HG02885 (cell line): ENCODE measurements at regions not wholly inside any gene's neighbourhood (a gene's known extent, or its start where the extent isn't known, plus 50 kb on each side); places are given as distances from the start of the nearest gene placed in this dataset.
"Not testable (repeated sequence)": the region's sequence is repeated elsewhere in the genome, so short reads cannot be mapped to it uniquely, and the experiment has no call there.

ENCODE experiments used
- ATAC-seq: cut with Tn5 transposase; IDR thresholded peaks from one replicate; pipeline ENCODE4 v1.9.1; 2021; ENCODE audit warnings: mild to moderate bottlenecking; ENCODE audit not compliant: unreplicated experiment, poor library complexity

- no peak for ATAC-seq
These were observed 274.6 kb upstream of the CYRIA start for GRCh38 chr2:16940214-16940613.

DNA sequence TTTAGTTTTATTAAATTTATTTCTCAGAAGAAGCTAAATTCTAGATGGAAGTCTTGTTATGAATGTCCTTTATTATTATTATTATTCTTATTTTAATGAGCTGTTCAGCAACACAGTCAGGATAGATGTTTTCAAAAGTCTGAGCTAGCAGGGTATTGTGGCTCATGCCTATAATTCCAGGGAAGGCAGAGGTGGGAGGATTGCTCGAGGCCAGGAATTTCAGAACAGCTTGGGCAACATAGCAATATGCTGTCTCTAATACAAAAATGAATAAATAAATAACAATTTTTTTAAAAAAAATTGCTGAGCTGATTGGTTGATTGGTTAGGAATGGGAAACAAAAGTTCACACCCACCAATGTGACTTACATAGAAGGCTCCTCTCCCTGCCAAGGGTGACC, 274.1 kb upstream of the CYRIA start:
- no peak for ATAC-seq

DNA sequence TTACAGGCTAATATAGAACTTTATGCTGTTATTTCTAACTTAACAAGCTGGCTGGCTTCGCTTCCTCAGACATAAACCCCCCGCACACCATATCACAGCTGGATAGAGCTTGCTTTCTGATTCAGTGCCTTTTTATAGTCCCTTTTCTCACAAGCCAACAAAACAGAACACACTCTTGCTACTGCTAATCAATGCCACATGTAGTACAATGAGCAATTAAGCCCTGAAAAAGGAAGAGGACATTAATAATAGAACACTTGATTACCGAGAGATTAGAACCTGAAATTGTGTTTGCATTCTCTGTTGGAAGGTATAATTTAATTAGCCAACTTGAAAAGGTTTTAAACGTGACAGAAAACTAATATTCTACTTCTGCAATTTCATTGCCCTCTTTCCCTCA, 267.7 kb upstream of the CYRIA start:
- ATAC-seq, result no peak

GRCh38 chr2:16932826-16933225, 267.2 kb upstream of the CYRIA start:
- no peak for ATAC-seq

GRCh38 chr2:16931441-16931840, 265.8 kb upstream of the CYRIA start:
- ATAC-seq, result no peak

DNA sequence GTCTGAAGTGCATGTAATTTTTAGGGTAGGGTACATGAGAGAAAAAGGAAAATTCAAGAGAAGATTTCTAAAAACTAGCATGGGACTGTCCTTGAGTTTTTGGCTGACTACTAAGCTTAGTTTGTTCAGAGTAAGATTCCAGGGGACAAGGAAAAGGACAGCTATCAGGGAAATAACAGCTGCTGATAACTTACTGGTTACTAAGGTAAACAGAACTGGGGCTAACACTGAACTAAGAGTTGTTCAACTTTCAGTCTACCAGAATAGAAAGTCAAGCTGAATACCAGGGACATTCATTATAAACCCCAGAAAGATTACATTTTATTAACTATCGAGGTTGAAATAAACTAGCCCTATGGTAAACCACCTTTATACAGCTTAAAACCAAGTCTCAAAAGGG, 261.8 kb upstream of the CYRIA start:
- no peak for ATAC-seq

DNA sequence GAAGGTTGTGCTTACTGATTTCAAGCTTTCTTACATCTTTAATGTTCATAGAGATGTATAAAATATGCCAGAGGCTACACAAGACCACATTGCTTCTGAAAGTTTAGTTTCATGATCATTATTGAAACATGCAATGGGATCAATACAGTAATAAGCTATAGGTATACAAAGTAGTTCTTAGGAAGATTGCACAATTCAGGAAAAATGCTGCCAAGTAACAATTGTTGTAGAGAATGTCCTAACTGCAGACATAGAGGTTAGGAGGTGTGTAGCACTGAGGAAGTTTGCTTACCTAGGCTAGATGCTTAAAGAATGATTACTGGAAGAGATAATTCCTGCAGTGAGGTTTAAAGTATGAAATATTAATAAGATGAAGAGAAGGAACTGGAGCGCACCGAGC, 259.5 kb upstream of the CYRIA start:
- ATAC-seq, result no peak

DNA sequence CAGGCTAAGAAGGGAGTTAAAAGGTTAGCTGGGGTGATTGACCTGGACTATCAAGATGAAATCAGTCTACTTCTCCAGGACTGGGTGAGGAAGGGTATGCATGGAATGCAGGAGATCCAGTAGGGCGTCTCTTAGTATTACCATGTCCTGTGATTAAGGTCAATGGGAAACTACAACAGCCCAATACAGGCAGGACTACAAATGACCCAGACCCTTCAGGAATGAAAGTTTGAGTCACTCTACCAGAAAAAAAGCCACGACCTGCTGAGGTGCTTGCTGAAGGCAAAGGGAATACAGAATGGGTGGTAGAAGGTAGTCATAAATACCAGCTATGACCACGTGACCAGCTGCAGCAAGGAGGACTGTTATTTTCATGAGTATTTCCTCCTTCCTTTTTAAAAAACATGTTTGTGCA, 249.7 kb upstream of the CYRIA start:
- not testable (repeated sequence) for ATAC-seq

DNA sequence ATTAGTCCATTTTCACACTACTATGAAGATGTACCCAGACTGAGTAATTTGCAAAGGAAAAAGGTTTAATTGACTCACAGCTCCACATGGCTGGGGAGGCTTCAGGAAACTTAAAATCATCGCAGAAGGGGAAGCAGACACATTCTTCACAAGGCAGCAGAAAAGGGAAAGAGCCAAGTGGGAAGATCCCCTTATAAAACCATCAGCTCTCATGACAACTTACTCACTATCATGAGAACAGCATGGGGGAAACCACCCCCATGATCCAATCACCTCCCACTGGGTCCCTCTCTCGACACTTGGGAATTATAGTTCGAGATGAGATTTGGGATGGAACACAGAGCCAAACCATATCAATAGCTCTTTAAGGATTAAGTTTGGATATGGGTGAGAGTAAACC, 246.1 kb upstream of the CYRIA start:
- no peak for ATAC-seq

GRCh38 chr2:16908656-16909055, 243.0 kb upstream of the CYRIA start:
- no peak for ATAC-seq

GRCh38 chr2:16907645-16908282, 242.1 kb upstream of the CYRIA start:
- no peak for ATAC-seq

DNA sequence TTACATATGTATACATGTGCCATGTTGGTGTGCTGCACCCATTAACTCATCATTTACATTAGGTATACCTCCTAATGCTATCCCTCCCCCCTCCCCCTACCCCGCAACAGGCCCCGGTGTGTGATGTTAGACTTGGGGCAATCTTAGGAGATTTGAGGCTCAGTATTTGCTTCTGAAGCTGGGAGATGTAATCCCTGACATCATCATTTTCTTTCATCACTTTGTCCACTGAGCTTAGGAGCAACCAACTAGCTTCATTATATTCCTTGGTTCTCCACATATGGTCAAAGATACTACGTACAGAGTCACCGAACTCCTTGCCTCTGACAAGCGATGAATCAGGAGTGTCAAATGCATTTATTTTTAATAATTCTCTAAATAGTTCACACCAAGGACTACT, 239.7 kb upstream of the CYRIA start:
- not testable (repeated sequence) for ATAC-seq

DNA sequence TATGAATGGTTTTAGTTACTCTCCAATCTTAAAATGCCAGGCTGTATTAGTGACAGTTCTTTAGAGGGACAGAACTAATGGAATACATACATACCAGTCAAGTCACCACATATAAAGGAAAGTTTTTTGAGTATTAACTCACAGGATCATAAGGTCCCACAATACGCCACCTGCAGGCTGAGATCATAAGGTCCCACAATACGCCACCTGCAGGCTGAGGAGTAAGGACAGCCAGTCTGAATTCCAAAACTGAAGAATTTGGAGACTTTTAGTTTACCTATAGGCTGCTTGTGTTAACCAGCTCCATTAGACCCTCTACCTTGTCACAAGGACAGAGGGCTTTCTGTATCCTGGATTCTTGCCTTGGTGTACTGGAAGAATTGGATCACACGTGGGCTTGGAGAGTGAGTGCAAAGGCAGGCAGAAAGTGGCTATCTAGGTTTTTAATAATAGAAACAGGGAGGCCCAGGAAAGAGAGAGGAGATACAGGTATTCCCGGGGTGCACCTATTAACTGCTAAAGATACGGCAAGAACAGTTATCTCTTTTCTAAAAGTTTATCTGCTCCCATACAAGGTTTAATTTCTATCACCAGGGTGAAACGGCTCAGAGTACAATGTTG, 234.9 kb upstream of the CYRIA start:
- peak; percentile 94 for ATAC-seq

DNA sequence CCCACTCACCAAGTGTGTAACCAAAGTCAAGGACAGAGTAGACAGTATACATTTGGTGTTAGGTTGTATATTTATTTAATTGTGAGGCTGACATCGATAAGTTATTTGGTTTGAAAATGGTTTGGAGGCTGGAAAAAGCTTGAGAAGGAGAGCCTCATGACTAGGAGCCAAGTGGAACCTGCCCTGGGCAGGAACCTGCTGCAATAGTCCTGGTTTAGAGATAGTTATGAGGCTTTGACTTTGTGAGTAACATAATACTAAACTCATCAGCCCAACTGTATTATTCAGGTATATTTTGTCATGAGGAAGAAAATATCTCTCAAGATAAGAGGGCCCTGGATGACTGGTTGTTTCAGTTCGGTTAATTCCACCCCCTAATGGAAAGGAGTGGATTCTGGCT, 234.3 kb upstream of the CYRIA start:
- peak; percentile 21 for ATAC-seq

GRCh38 chr2:16890081-16890480, 224.4 kb upstream of the CYRIA start:
- no peak for ATAC-seq

DNA sequence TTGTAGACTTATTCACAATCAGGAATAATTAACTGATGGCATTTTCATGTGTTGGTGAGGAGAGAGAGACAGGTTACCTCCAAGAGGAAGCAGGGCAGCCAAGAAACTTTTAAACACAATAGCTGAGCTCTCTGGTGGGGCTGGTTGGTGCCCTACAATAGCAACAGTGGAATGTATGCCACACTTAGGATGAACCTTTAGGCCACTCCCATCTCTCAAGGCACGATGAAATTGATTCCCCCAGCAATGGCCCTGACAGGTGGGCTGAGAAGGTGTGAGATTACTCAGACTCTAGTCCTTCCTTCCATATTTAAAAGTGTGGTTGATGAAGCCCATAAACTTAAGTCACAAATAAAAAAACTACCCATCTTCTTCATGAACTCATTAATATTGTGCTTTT, 219.4 kb upstream of the CYRIA start:
- no peak for ATAC-seq

- no peak for ATAC-seq
These were observed 217.1 kb upstream of the CYRIA start for GRCh38 chr2:16882706-16883105.

DNA sequence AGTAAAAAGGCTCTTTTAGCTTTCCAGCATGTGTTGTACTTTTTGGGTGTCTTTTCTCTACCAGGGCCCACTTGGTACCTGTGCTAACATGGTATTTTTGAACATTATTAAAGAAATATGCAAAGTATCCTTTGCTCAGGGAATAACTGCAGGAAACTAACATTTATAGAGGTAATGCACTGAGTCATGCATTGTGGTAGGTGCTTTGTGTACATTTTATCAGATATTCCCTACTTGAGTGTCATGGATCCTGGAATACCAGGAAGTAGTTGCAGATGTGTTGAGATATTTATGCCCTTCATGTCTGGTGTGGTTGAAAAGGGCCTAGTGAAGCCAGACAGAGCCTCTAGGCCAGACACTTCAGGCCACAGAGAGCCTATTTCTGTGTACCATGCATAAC, 215.5 kb upstream of the CYRIA start:
- ATAC-seq, result no peak

GRCh38 chr2:16871411-16871810, 205.8 kb upstream of the CYRIA start:
- ATAC-seq, result no peak

DNA sequence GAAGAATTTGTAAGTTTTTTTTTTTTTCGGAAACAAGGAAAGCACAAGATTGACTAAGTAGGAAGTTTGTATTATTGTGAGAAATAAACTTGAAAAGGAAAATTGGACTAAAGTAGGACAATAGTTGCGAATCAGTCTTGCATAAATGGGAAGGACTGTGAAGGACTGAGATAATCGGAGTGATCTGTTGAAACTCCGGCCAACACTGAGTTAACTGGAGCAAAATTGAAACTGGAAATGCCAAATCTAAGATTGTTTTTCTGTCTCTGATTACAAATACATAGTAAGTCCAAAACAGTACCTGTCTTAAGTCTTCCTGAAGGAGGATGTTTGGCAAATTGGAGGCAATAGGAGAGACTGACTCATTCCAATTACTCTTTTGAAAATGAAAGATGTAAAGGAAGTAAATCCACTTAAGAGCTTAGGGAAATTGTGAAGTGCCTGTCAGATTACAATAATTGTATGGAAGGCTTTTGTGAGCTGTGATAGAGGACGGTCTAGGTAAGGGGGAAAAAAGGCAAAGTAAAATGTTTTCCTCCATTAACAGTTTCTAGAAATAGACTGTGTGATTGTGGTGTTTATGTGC, 204.9 kb upstream of the CYRIA start:
- no peak for ATAC-seq

DNA sequence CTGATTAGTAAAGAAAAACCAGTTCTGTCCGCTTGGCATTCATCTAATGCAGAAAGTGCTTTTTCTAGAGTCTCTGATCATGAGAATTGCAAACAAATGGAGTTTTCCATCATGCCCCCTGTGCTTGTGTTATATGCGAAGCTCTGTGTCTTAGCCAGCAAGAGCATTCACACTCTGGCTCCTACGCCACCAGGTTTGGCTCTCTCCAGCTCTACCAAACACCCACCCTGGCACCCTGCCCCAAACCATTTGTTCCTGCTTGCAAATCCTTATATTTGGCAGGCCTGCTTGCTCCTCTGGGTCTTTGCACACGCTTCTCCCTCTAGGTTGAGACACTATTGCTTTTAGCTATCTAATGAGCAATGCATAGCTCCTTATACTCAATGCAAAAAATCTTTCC, 204.1 kb upstream of the CYRIA start:
- ATAC-seq, result no peak

DNA sequence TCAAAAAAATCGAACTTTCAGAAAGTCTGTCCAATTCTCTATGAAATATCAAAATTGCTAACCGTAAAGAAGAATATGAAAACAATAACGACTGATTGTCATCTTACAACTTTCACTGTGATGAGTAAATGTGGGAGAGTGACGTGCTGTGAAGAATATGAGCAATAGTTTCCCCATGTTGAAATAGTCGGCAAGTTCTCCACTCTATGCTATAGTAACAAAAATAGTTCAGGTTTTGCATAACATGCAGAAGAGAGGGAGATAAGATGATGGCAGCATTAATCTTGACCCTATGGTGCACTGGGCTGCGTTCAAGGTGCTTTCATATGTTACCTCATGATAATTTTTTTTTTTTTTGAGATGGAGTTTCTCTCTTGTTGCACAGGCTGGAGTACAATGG, 196.8 kb upstream of the CYRIA start:
- peak; percentile 76 for ATAC-seq
